Activated CD4-positive, alpha-beta T cell treated with anti-CD3 and anti-CD28 coated beads, Interleukin-2, amount 50 U/mL, for 4 hours (primary cell): ENCODE measurements at regions not wholly inside any gene's neighbourhood (a gene's known extent, or its start where the extent isn't known, plus 50 kb on each side); places are given as distances from the start of the nearest gene placed in this dataset.

Experiments used
- DNase-seq, 2 experiments: peaks; one replicate each; pipeline ENCODE4 v3.0.0-alpha.2; 2020

GRCh38 chr3:182370949-182371348 lies 422.4 kb upstream of the ATP11B start:
- DNase-seq: no peak

GRCh38 chr3:182375916-182376315 lies 417.4 kb upstream of the ATP11B start:
- no peak for DNase-seq

- no peak for DNase-seq
Observed at GRCh38 chr3:182382112-182382857, 411.0 kb upstream of the ATP11B start.

GRCh38 chr3:182384221-182384620 lies 409.1 kb upstream of the ATP11B start:
- no peak for DNase-seq

GRCh38 chr3:182385356-182385755 lies 407.9 kb upstream of the ATP11B start:
- DNase-seq: no peak

- no peak for DNase-seq
Observed at GRCh38 chr3:182388506-182388905, 404.8 kb upstream of the ATP11B start.

GRCh38 chr3:182389071-182389815 lies 404.1 kb upstream of the ATP11B start:
- no peak for DNase-seq

- DNase-seq: no peak
Observed at GRCh38 chr3:182390421-182390820, 402.9 kb upstream of the ATP11B start.

GRCh38 chr3:182392182-182392937 lies 400.9 kb upstream of the ATP11B start:
- DNase-seq: no peak

- no peak for DNase-seq
Observed at GRCh38 chr3:182393151-182393550, 400.2 kb upstream of the ATP11B start.

GRCh38 chr3:182393830-182394367 lies 399.4 kb upstream of the ATP11B start:
- no peak for DNase-seq

GRCh38 chr3:182397164-182397563 lies 396.1 kb upstream of the ATP11B start:
- no peak for DNase-seq

GRCh38 chr3:182399978-182400737 lies 393.1 kb upstream of the ATP11B start:
- no peak for DNase-seq

- no peak for DNase-seq
Observed at GRCh38 chr3:182400838-182401237, 392.5 kb upstream of the ATP11B start.

GRCh38 chr3:182404031-182404430 lies 389.3 kb upstream of the ATP11B start:
- no peak for DNase-seq

- no peak for DNase-seq
Observed at GRCh38 chr3:182405759-182406158, 387.5 kb upstream of the ATP11B start.

- no peak for DNase-seq
Observed at GRCh38 chr3:182406786-182407185, 386.5 kb upstream of the ATP11B start.

- no peak for DNase-seq
Observed at GRCh38 chr3:182410051-182410450, 383.3 kb upstream of the ATP11B start.

GRCh38 chr3:182412066-182412465 lies 381.2 kb upstream of the ATP11B start:
- DNase-seq: no peak

GRCh38 chr3:182413061-182413460 lies 380.2 kb upstream of the ATP11B start:
- DNase-seq: no peak

- no peak for DNase-seq
Observed at GRCh38 chr3:182413682-182414081, 379.6 kb upstream of the ATP11B start.

GRCh38 chr3:182414586-182414985 lies 378.7 kb upstream of the ATP11B start:
- no peak for DNase-seq

- no peak for DNase-seq
Observed at GRCh38 chr3:182420741-182421140, 372.6 kb upstream of the ATP11B start.
